Panc1 (cell line): ENCODE measurements at regions not wholly inside any gene's neighbourhood (a gene's known extent, or its start where the extent isn't known, plus 50 kb on each side); places are given as distances from the start of the nearest gene placed in this dataset.

Source experiments
- ATAC-seq: fragments of 200-7000 bp; cut with Tn5 transposase; 2 replicates; pipeline ENCODE4 v1.9.1; 2020; ENCODE audit warnings: mild to moderate bottlenecking, moderate library complexity
- BruUV-seq: library from RNA; stranded (reverse); fragments of 400-500 nt; replicated peaks from 2 replicates; lab custom pipeline; 2021; lab: Mats Ljungman, UMichigan
- CTCF ChIA-PET: fragments of 300-600 bp; sonication (Branson Sonifier 250); formaldehyde crosslinking; loops from one replicate; lab custom pipeline; 2022; ENCODE audit warnings: antibody characterized with exemption; lab: Charles Lee
- POLR2A ChIA-PET: fragments of 300-600 bp; sonication (Branson Sonifier 250); formaldehyde crosslinking; loops from one replicate; lab custom pipeline; 2022; ENCODE audit warnings: antibody characterized with exemption; lab: Charles Lee
- DNase-seq: peaks from one replicate; pipeline ENCODE4 v3.0.0-alpha.2; 2010; ENCODE audit warnings: low read depth, low spot score
- H3K27ac ChIP-seq: 2 replicates; pipeline ENCODE4 v1.5.1; 2011; ENCODE audit warnings: mild to moderate bottlenecking, low read length, inconsistent platforms
- H3K27me3 ChIP-seq: fragments of 200-500 bp; sonication (Bioruptor generic); 2 replicates; pipeline ENCODE4 v1.6.0; 2014; ENCODE audit warnings: low read length, inconsistent platforms; ENCODE audit not compliant: control insufficient read depth, insufficient read depth
- H3K36me3 ChIP-seq: fragments of 200-500 bp; sonication (Bioruptor generic); 2 replicates; pipeline ENCODE4 v1.5.1; 2014; ENCODE audit warnings: inconsistent platforms, mild to moderate bottlenecking, low read length, moderate library complexity; ENCODE audit not compliant: control insufficient read depth, insufficient read depth
- H3K4me1 ChIP-seq: 2 replicates; pipeline ENCODE4 v1.5.1; 2011; ENCODE audit warnings: inconsistent platforms, mild to moderate bottlenecking, low read length, moderate library complexity; ENCODE audit not compliant: control insufficient read depth, insufficient read depth
- H3K4me3 ChIP-seq, 2 experiments: 2 replicates each; pipeline ENCODE4 v1.5.1; 2011 to 2012; ENCODE audit warnings: low read depth in 2 of 2, low read length in 2 of 2, mild to moderate bottlenecking in 2 of 2, inconsistent platforms in 1 of 2, moderate library complexity in 1 of 2
- H3K9me3 ChIP-seq: fragments of 200-500 bp; sonication (Bioruptor generic); 2 replicates; pipeline ENCODE4 v1.5.1; 2014; ENCODE audit warnings: low read depth, mild to moderate bottlenecking, inconsistent platforms, low read length, moderate library complexity; ENCODE audit not compliant: control insufficient read depth, insufficient read depth
- POLR2AphosphoS5 ChIP-seq: IDR thresholded peaks from 2 replicates; pipeline ENCODE4 v1.6.1; 2012; ENCODE audit warnings: mild to moderate bottlenecking, low read depth, low read length, moderate library complexity
- SIN3A ChIP-seq: IDR thresholded peaks from 2 replicates; pipeline ENCODE4 v1.6.1; 2012; ENCODE audit warnings: low read depth, mild to moderate bottlenecking, low read length, moderate library complexity, borderline replicate concordance; ENCODE audit not compliant: insufficient read depth
- TCF7L2 ChIP-seq: IDR thresholded peaks from 2 replicates; pipeline ENCODE4 v1.6.1; 2011; ENCODE audit warnings: mild to moderate bottlenecking, low read depth, low read length, inconsistent platforms
- in situ Hi-C: cut with HindIII; loops from 2 replicates; pipeline ENCODE4 v1.10.0; 2016; ENCODE audit warnings: low sequenced_read_pairs, low pct_unique_long_range_greater_than_20kb
- intact Hi-C: fragments of 100-400 bp; cut with micrococcal nuclease; formaldehyde crosslinking; loops from one replicate; pipeline ENCODE4 v1.10.0; 2022; ENCODE audit not compliant: unreplicated experiment
- TF ChIP-seq, protein P1 (sequence below), 2 experiments: IDR thresholded peaks; 2 replicates each; pipeline ENCODE4 v1.6.1; 2011 to 2012; ENCODE audit warnings: low read depth in 2 of 2, control low read depth in 1 of 2, low read length in 1 of 2, mild to moderate bottlenecking in 1 of 2, moderate library complexity in 1 of 2; ENCODE audit not compliant: insufficient read depth in 1 of 2
- TF ChIP-seq, protein P2 (sequence below): fragments of 450-650 bp; IDR thresholded peaks from 2 replicates; pipeline ENCODE4 v1.5.1; 2017; ENCODE audit warnings: mild to moderate bottlenecking

GRCh38 chr7:52652621-52653020 is 382.8 kb upstream of the POM121L12 start:
- no peak for DNase-seq
- CTCF ChIA-PET, result no interaction called here
- H3K27ac ChIP-seq, result no peak overlapping the region
- ATAC-seq, result no peak
- no peaks in the 10 kb centered on the region for H3K36me3 ChIP-seq
- no peak for TF ChIP-seq SIN3A
- TF ChIP-seq, protein P1, sequence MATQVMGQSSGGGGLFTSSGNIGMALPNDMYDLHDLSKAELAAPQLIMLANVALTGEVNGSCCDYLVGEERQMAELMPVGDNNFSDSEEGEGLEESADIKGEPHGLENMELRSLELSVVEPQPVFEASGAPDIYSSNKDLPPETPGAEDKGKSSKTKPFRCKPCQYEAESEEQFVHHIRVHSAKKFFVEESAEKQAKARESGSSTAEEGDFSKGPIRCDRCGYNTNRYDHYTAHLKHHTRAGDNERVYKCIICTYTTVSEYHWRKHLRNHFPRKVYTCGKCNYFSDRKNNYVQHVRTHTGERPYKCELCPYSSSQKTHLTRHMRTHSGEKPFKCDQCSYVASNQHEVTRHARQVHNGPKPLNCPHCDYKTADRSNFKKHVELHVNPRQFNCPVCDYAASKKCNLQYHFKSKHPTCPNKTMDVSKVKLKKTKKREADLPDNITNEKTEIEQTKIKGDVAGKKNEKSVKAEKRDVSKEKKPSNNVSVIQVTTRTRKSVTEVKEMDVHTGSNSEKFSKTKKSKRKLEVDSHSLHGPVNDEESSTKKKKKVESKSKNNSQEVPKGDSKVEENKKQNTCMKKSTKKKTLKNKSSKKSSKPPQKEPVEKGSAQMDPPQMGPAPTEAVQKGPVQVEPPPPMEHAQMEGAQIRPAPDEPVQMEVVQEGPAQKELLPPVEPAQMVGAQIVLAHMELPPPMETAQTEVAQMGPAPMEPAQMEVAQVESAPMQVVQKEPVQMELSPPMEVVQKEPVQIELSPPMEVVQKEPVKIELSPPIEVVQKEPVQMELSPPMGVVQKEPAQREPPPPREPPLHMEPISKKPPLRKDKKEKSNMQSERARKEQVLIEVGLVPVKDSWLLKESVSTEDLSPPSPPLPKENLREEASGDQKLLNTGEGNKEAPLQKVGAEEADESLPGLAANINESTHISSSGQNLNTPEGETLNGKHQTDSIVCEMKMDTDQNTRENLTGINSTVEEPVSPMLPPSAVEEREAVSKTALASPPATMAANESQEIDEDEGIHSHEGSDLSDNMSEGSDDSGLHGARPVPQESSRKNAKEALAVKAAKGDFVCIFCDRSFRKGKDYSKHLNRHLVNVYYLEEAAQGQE (IDR thresholded peaks at IDR 0.05; ENCODE audit: insufficient read depth in 1 of 2, low read depth in 2 of 2, low read length in 1 of 2), result no peak
- no peak for TF ChIP-seq POLR2AphosphoS5
- TF ChIP-seq, protein P2, sequence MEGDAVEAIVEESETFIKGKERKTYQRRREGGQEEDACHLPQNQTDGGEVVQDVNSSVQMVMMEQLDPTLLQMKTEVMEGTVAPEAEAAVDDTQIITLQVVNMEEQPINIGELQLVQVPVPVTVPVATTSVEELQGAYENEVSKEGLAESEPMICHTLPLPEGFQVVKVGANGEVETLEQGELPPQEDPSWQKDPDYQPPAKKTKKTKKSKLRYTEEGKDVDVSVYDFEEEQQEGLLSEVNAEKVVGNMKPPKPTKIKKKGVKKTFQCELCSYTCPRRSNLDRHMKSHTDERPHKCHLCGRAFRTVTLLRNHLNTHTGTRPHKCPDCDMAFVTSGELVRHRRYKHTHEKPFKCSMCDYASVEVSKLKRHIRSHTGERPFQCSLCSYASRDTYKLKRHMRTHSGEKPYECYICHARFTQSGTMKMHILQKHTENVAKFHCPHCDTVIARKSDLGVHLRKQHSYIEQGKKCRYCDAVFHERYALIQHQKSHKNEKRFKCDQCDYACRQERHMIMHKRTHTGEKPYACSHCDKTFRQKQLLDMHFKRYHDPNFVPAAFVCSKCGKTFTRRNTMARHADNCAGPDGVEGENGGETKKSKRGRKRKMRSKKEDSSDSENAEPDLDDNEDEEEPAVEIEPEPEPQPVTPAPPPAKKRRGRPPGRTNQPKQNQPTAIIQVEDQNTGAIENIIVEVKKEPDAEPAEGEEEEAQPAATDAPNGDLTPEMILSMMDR, result no peak
- POLR2A ChIA-PET, result no interaction called here
- no peaks in the 10 kb centered on the region for H3K9me3 ChIP-seq
- H3K4me1 ChIP-seq, result no peaks in the 10 kb centered on the region
- intact Hi-C loops, result no loop called here
- H3K27me3 ChIP-seq, result no peaks in the 10 kb centered on the region
- no TSS peak for BruUV-seq
- in situ Hi-C loops, result no loop called here
- no peak overlapping the region for H3K4me3 ChIP-seq

GRCh38 chr7:52648872-52649271 is 386.6 kb upstream of the POM121L12 start:
- no peak overlapping the region for H3K27ac ChIP-seq
- no peaks in the 10 kb centered on the region for H3K9me3 ChIP-seq
- intact Hi-C loops, result no loop called here
- H3K36me3 ChIP-seq, result no peaks in the 10 kb centered on the region
- no peaks in the 10 kb centered on the region for H3K4me1 ChIP-seq
- TF ChIP-seq POLR2AphosphoS5 (no peak), TCF7L2 (no peak), SIN3A (no peak)
- TF ChIP-seq, protein P1 (IDR thresholded peaks at IDR 0.05; ENCODE audit: insufficient read depth in 1 of 2, low read depth in 2 of 2, low read length in 1 of 2), result no peak
- TF ChIP-seq, protein P2, result no peak
- in situ Hi-C loops, result no loop called here
- H3K4me3 ChIP-seq, result no peak overlapping the region
- DNase-seq (no peak), ATAC-seq (no peak)
- ChIA-PET POLR2A (no interaction called here), CTCF (no interaction called here)
- H3K27me3 ChIP-seq, result no peaks in the 10 kb centered on the region
- no TSS peak for BruUV-seq
